Epithelial cell of proximal tubule (primary cell): ENCODE measurements at regions not wholly inside any gene's neighbourhood (a gene's known extent, or its start where the extent isn't known, plus 50 kb on each side); places are given as distances from the start of the nearest gene placed in this dataset.
"Not testable (repeated sequence)": the region's sequence is repeated elsewhere in the genome, so short reads cannot be mapped to it uniquely, and the experiment has no call there.

ENCODE experiments used
- DNase-seq: peaks from one replicate; pipeline ENCODE4 v3.0.0-alpha.2; 2011; ENCODE audit warnings: low read depth
- H3K4me3 ChIP-seq: 2 replicates; pipeline ENCODE4 v1.5.1; 2011; ENCODE audit warnings: low read depth, mild to moderate bottlenecking, low read length
- TF ChIP-seq, protein P1 (sequence below): conservative IDR thresholded peaks from 2 replicates; pipeline ENCODE4 v1.5.1; 2012; ENCODE audit warnings: low read depth, mild to moderate bottlenecking, low read length

DNA sequence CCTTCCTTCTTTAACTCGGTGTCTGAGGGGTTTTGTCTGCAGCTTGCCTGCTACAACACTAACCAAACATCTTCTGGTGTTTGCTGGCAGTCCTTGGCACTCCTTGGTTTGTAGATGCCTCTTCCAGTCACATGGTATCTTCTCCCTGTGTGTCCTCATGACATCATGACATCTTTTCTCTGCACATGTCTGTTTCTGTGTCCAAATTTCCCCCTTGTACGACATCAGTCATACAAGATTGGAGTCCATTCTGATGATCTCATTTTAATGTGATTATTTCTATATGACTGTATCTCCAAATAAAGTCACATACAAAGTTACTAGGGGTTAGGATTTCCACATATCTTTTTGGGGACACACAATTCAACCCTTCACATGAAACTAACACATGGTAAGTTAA lies 152.3 kb upstream of the LRRN1 start:
- DNase-seq: no peak
- TF ChIP-seq, protein P1, sequence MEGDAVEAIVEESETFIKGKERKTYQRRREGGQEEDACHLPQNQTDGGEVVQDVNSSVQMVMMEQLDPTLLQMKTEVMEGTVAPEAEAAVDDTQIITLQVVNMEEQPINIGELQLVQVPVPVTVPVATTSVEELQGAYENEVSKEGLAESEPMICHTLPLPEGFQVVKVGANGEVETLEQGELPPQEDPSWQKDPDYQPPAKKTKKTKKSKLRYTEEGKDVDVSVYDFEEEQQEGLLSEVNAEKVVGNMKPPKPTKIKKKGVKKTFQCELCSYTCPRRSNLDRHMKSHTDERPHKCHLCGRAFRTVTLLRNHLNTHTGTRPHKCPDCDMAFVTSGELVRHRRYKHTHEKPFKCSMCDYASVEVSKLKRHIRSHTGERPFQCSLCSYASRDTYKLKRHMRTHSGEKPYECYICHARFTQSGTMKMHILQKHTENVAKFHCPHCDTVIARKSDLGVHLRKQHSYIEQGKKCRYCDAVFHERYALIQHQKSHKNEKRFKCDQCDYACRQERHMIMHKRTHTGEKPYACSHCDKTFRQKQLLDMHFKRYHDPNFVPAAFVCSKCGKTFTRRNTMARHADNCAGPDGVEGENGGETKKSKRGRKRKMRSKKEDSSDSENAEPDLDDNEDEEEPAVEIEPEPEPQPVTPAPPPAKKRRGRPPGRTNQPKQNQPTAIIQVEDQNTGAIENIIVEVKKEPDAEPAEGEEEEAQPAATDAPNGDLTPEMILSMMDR: no peak
- H3K4me3 ChIP-seq: no peak overlapping the region

DNA sequence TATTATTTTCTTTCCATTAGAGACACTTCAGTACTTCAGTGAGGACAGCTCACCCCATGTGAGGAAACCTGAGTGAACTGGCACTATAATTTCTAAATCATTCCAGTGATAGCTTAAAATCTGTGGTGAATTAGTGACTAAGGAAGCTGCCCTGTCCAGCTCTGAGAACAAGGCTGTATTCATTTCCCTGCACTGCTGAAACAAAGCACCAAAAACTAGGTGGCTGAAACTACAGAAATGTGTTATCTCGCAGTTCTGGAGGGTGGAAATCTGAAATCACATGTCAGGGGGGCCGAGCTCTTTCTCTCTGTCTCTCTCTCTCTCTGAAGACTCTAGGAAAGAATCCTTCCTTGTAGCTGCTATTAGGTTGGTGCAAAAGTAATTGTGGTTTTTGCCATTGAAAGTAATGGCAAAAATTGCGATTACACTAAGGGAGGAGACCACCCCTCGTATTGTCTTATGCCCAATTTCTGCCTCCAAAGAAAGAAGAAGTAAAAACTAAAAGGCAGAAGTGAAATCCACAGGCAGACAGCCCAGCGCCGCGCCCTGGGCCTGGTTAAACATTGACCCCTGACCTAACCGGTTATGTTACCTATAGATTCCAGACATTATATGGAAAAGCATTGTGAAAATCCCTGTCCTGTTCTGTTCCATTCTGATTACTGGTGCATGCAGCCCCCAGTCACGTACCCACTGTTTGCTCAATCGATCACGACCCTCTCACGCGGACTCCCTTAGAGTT lies 153.0 kb upstream of the LRRN1 start:
- DNase-seq, H3K4me3 ChIP-seq: not testable (repeated sequence)

DNA sequence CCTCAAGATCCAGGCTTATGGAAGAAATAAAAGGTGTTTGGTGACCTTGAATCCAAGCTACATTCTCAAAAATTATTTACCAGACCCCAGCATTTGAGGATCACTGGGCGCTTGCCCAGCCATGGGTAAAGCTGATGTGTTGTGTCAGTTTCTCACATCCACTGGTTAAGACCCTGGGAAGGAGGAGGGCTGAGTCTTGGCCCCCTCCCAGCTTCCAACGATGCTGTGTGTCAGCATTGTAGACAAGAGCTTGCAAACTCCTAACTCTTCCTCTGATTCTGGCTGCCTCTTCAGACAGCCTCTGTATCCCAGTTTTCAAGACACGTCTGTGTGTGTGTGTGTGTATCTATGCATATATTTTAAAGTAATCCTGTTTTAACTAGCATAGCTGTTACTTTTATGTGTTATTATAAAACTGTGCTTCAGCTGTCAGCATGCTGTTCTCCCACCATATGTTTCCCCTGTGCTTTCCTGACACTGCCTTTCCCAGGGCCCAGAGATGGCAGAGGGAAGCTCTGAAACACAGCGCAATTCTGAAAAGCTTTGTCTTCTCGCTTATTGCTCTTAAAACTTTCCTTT lies 157.3 kb upstream of the LRRN1 start:
- DNase-seq: no peak
- TF ChIP-seq, protein P1: no peak
- no peak overlapping the region for H3K4me3 ChIP-seq

DNA sequence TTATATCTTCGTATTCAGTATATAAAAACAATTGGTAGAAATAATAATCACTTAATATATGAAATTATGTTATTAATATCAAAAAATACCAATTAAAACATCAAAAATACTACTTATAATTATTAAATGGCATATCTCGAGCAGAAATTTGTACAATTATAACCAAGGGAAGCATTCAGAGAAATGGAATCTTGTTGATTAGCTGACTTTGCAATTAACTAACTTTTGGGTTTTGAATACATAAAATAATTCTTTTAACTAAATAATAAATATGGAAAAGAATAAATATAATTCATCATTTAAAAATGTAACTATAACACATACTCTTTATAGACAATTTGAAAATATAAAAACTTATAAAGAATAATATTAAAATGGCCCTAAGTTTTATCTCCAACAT lies 160.2 kb upstream of the LRRN1 start:
- no peak overlapping the region for H3K4me3 ChIP-seq
- TF ChIP-seq, protein P1: no peak

DNA sequence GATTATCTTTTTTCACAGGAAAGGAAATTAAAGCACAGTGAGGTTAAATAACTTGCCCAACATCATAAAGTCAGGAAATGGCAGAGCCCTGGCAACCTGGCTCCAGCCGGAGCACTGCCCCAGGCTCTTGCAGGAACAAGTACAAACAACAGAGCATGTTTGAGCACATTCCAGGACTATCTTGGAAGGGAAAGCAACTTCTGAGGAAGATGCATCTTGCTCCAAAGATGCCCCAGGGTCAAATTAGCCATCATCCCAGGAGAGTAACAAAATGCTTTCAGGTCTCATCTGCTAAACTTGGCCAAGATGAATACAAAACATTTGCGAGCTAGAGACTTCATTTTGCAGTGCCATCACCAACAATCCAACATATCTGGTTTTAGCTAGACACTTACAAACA lies 162.4 kb upstream of the LRRN1 start:
- no peak for DNase-seq
- H3K4me3 ChIP-seq: no peak overlapping the region
- TF ChIP-seq, protein P1: no peak

More for the DNA sequence above, 160.2 kb upstream of the LRRN1 start:
- DNase-seq: no peak

DNA sequence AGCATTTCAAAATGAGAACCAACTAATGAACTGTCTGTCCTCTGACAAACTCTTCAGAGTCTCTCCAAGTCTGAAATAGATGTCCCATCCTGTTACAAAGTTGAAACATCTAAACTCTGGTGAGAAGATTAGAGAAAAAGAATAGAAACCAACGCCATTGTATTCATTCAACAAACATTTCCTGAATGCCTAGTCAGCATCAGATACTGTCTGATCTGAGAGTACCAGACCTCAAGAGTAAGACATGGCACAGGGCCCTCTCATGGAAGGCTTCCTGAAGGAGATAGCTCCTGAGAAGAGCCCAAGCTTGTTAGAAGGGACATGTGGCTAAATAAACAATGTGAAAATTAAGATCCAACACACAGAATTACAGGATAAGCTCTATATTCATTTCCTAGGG lies 164.1 kb upstream of the LRRN1 start:
- no peak overlapping the region for H3K4me3 ChIP-seq
- no peak for DNase-seq
- TF ChIP-seq, protein P1: no peak

DNA sequence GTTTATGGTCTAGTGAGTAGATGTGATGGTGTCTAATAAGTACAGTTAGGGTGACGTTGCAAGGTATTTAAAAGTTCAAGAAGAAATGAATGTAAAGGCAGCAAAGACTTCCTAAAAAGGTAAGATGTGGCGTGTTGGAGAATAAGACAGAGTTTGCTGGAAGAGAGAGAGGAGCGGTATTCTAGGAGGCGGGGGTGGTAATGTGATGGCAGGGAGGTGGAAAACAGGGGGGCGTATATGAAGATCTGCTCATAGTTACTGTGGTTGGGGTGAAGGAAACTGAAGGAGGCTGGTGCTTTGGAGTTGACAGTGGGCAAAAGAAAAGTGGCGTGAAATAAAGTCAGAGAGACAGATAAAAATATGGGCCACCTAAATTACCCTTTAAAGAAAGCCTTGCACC lies 164.9 kb upstream of the LRRN1 start:
- TF ChIP-seq, protein P1: no peak
- no peak for DNase-seq
- H3K4me3 ChIP-seq: no peak overlapping the region
